CD14-positive monocyte (primary cell): ENCODE measurements at regions not wholly inside any gene's neighbourhood (a gene's known extent, or its start where the extent isn't known, plus 50 kb on each side); places are given as distances from the start of the nearest gene placed in this dataset.

Source experiments
- DNase-seq, 3 donors: peaks; one replicate each; pipeline ENCODE4 v3.0.0-alpha.2; 2011 to 2022
- H2AFZ ChIP-seq: 2 replicates; pipeline ENCODE4 v1.6.0; 2012; ENCODE audit warnings: mild to moderate bottlenecking, low read depth, low read length, inconsistent platforms; ENCODE audit not compliant: insufficient read depth, poor library complexity, severe bottlenecking
- H3K27ac ChIP-seq, 2 donors: 1 replicate in 1 of 2; 2 replicates in 1 of 2; pipeline ENCODE4 v1.5.1; 2012 to 2013; ENCODE audit warnings: low read length in 2 of 2, control low read depth in 1 of 2, inconsistent platforms in 1 of 2, low read depth in 1 of 2, mild to moderate bottlenecking in 1 of 2
- H3K27me3 ChIP-seq, 2 donors: one replicate each; pipeline versions ENCODE4 v1.6.0 to v1.6.1; 2011 to 2013; ENCODE audit warnings: low read length in 2 of 2; ENCODE audit not compliant: control insufficient read depth in 2 of 2, insufficient read depth in 2 of 2
- H3K36me3 ChIP-seq, 2 donors: replicated peaks in 1 of 2; 1 replicate in 1 of 2; 2 replicates in 1 of 2; pipeline versions ENCODE4 v1.5.1 to v1.6.1; 2012 to 2013; ENCODE audit warnings: low read length in 2 of 2, control low read depth in 1 of 2, inconsistent platforms in 1 of 2, mild to moderate bottlenecking in 1 of 2; ENCODE audit not compliant: insufficient read depth in 2 of 2, control insufficient read depth in 1 of 2
- H3K4me1 ChIP-seq, 2 donors: 1 replicate in 1 of 2; 2 replicates in 1 of 2; pipeline versions ENCODE4 v1.5.1 to v1.6.1; 2012 to 2013; ENCODE audit warnings: low read length in 2 of 2, control low read depth in 1 of 2, inconsistent platforms in 1 of 2, mild to moderate bottlenecking in 1 of 2, moderate library complexity in 1 of 2; ENCODE audit not compliant: insufficient read depth in 2 of 2, control insufficient read depth in 1 of 2
- H3K4me2 ChIP-seq: replicated peaks from 2 replicates; pipeline ENCODE3; 2012; ENCODE audit warnings: low read length, moderate library complexity, mild to moderate bottlenecking; ENCODE audit not compliant: poor library complexity, severe bottlenecking; ENCODE audit errors: extremely low read depth
- H3K4me3 ChIP-seq, 3 experiments: fragments of 200-600 bp in 1 of 3; sonication (generic) in 1 of 3; replicated peaks in 1 of 3; 1 replicate in 2 of 3; 2 replicates in 1 of 3; pipeline ENCODE4 v1.5.1; 2011 to 2013; ENCODE audit warnings: low read length in 3 of 3, mild to moderate bottlenecking in 3 of 3, control low read depth in 2 of 3, low read depth in 2 of 3, inconsistent platforms in 1 of 3, moderate library complexity in 1 of 3
- H3K79me2 ChIP-seq: 2 replicates; pipeline ENCODE4 v1.6.0; 2012; ENCODE audit warnings: mild to moderate bottlenecking, control low read depth, inconsistent platforms, low read length, moderate library complexity; ENCODE audit not compliant: insufficient read depth
- H3K9ac ChIP-seq: 2 replicates; pipeline ENCODE4 v1.6.0; 2017; ENCODE audit warnings: low read length, mild to moderate bottlenecking; ENCODE audit not compliant: insufficient read depth, poor library complexity, severe bottlenecking
- H3K9me3 ChIP-seq, 2 donors: replicated peaks in 1 of 2; 1 replicate in 1 of 2; 2 replicates in 1 of 2; pipeline versions ENCODE4 v1.5.1 to v1.6.1; 2012 to 2013; ENCODE audit warnings: low read length in 2 of 2, control low read depth in 1 of 2; ENCODE audit not compliant: control insufficient read depth in 1 of 2, insufficient read depth in 1 of 2
- H4K20me1 ChIP-seq: 2 replicates; pipeline ENCODE4 v1.6.0; 2012; ENCODE audit warnings: mild to moderate bottlenecking, low read length, control low read depth, moderate library complexity; ENCODE audit not compliant: insufficient read depth
- H3K27ac Mint-ChIP-seq, 7 donors: one replicate each; pipeline ENCODE4 v1.8.0; 2020; ENCODE audit warnings: mild to moderate bottlenecking in 7 of 7, mixed read lengths in 7 of 7, moderate library complexity in 6 of 7, inconsistent platforms in 2 of 7
- H3K27me3 Mint-ChIP-seq, 3 donors: one replicate each; pipeline ENCODE4 v1.8.0; 2021 to 2022; ENCODE audit warnings: low read depth in 3 of 3, mild to moderate bottlenecking in 3 of 3, mixed read lengths in 3 of 3, moderate library complexity in 3 of 3, inconsistent platforms in 1 of 3
- H3K36me3 Mint-ChIP-seq, 2 donors: one replicate each; pipeline ENCODE4 v1.8.0; 2020; ENCODE audit warnings: mixed read lengths in 2 of 2, inconsistent platforms in 1 of 2, mild to moderate bottlenecking in 1 of 2
- H3K4me1 Mint-ChIP-seq: one replicate; pipeline ENCODE4 v1.8.0; 2020; ENCODE audit warnings: mild to moderate bottlenecking, mixed read lengths
- H3K4me3 Mint-ChIP-seq, 2 donors: one replicate each; pipeline ENCODE4 v1.8.0; 2020; ENCODE audit warnings: mild to moderate bottlenecking in 2 of 2, mixed read lengths in 2 of 2, moderate library complexity in 1 of 2
- H3K9me3 Mint-ChIP-seq, 7 donors: one replicate each; pipeline ENCODE4 v1.8.0; 2020 to 2022; ENCODE audit warnings: mixed read lengths in 7 of 7, mild to moderate bottlenecking in 6 of 7, moderate library complexity in 6 of 7, inconsistent platforms in 2 of 7
- WGBS: methylation state at CpG from one replicate; pipeline ENCODE4 v1.1.5; 2013; ENCODE audit warnings: missing lambda C conversion rate; ENCODE audit not compliant: insufficient coverage; 5-methylcytosine and 5-hydroxymethylcytosine counted together
- intact Hi-C, 2 donors: fragments of 100-400 bp; cut with micrococcal nuclease; formaldehyde crosslinking; loops; one replicate each; pipeline versions ENCODE4 v1.15.0 to v1.15.1; 2023
- TF ChIP-seq, protein P1 (sequence below): fragments of 200-600 bp; IDR thresholded peaks from one replicate; pipeline ENCODE4 v1.8.0; 2022; ENCODE audit warnings: antibody characterized with exemption, mild to moderate bottlenecking

DNA sequence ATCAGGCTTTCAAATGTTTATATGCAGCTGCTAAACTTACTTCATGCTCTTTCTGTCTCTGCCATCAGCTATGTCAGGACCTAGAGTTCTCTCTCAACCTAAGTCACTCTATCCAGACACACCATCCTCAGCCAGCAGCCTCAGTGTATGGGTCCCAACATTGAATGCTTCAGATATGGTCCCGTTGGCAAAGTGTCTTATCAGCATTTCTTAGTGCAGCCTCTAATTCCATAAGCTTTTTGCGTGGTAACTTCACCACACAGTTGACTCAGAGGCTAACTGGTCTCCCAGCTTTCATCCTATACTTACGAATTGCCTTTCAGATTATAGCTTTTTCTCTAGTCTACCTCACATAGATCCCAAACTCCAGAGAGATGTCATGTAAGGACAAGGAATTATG, 402.9 kb upstream of the EEF2KMT start:
- no peak overlapping the region for H3K27ac Mint-ChIP-seq
- H3K4me3 ChIP-seq, result no peak overlapping the region
- no peak overlapping the region for H3K9ac ChIP-seq
- no peaks in the 10 kb centered on the region for H3K4me1 ChIP-seq
- H3K9me3 ChIP-seq, result peaks cover 0 to 5% of the 10 kb centered on the region in 2 donors
- H2AFZ ChIP-seq, result no peak overlapping the region
- TF ChIP-seq, protein P1, sequence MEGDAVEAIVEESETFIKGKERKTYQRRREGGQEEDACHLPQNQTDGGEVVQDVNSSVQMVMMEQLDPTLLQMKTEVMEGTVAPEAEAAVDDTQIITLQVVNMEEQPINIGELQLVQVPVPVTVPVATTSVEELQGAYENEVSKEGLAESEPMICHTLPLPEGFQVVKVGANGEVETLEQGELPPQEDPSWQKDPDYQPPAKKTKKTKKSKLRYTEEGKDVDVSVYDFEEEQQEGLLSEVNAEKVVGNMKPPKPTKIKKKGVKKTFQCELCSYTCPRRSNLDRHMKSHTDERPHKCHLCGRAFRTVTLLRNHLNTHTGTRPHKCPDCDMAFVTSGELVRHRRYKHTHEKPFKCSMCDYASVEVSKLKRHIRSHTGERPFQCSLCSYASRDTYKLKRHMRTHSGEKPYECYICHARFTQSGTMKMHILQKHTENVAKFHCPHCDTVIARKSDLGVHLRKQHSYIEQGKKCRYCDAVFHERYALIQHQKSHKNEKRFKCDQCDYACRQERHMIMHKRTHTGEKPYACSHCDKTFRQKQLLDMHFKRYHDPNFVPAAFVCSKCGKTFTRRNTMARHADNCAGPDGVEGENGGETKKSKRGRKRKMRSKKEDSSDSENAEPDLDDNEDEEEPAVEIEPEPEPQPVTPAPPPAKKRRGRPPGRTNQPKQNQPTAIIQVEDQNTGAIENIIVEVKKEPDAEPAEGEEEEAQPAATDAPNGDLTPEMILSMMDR, result no peak
- WGBS, result 94% methylated on average over 2 of the region's 3 CpGs
- no peaks in the 10 kb centered on the region for H3K27me3 ChIP-seq
- H3K27ac ChIP-seq, result no peak overlapping the region
- intact Hi-C loops, result no loop called here
- no peaks in the 10 kb centered on the region for H3K79me2 ChIP-seq
- H4K20me1 ChIP-seq, result no peaks in the 10 kb centered on the region
- H3K27me3 Mint-ChIP-seq, result peaks cover 3 to 12% (median 7%) of the 10 kb centered on the region in 3 donors
- H3K4me1 Mint-ChIP-seq, result no peaks in the 10 kb centered on the region
- no peak overlapping the region for H3K4me2 ChIP-seq
- H3K4me3 Mint-ChIP-seq, result no peak overlapping the region
- no peaks in the 10 kb centered on the region for H3K36me3 Mint-ChIP-seq
- DNase-seq, result no peak
- peaks cover 0 to 2% (median 0%) of the 10 kb centered on the region in 7 donors for H3K9me3 Mint-ChIP-seq
- H3K36me3 ChIP-seq, result no peaks in the 10 kb centered on the region

DNA sequence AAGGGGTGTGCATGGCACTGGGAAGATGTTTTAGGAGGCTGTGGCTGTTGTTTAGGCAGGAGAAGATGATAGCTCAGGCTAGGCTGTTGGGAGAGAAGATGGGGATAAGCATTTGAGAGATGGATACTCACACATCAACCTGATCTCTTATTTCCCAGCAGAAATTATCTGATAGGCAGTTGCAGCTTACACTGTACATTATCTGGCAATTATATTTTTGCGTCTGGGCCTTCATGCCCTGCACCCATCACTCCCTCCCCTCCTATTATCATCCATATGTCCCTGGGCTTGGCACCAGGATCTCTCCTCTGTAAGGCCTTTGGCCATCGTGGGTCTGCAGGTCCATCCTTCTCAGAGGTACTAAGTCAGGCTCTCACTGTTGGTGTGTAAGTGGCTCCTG, 401.0 kb upstream of the EEF2KMT start:
- H3K36me3 Mint-ChIP-seq, result no peaks in the 10 kb centered on the region
- H3K4me1 ChIP-seq, result no peaks in the 10 kb centered on the region
- H3K4me3 Mint-ChIP-seq, result no peak overlapping the region
- peaks cover 0 to 2% (median 0%) of the 10 kb centered on the region in 7 donors for H3K9me3 Mint-ChIP-seq
- H3K9ac ChIP-seq, result no peak overlapping the region
- no peak overlapping the region for H3K27ac ChIP-seq
- DNase-seq, result no peak
- WGBS, result 78% methylated on average over 1 of the region's 2 CpGs
- H2AFZ ChIP-seq, result no peak overlapping the region
- H3K27ac Mint-ChIP-seq, result no peak overlapping the region
- no peaks in the 10 kb centered on the region for H4K20me1 ChIP-seq
- H3K79me2 ChIP-seq, result no peaks in the 10 kb centered on the region
- peaks cover 0 to 5% of the 10 kb centered on the region in 2 donors for H3K9me3 ChIP-seq
- H3K4me2 ChIP-seq, result no peak overlapping the region
- H3K4me3 ChIP-seq, result no peak overlapping the region
- H3K36me3 ChIP-seq, result no peaks in the 10 kb centered on the region
- peaks cover 0 to 7% (median 5%) of the 10 kb centered on the region in 3 donors for H3K27me3 Mint-ChIP-seq
- no peaks in the 10 kb centered on the region for H3K4me1 Mint-ChIP-seq
- intact Hi-C loops, result no loop called here
- no peaks in the 10 kb centered on the region for H3K27me3 ChIP-seq
- TF ChIP-seq, protein P1, result no peak
